ENCODE measurements at regions not wholly inside any gene's neighbourhood (a gene's known extent, or its start where the extent isn't known, plus 50 kb on each side); places are given as distances from the start of the nearest gene placed in this dataset.

DNA sequence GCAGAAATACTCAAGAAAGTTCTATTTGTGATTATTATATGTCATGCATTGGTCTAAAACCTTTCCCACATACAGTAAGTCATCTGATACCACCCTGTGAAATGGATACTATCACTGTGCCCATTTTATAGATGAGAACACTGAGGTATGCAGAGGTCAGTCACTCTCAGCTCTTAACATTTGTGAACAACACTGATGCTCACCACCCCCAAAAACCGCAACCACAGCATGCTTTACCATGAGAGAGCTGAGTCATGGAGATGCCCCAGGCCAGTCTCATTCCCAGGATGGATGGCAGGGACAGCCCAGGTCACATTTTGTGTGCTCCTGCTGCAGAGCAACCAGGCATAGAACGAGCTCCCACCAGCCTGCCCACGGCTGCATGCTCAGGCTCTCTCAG lies 53.5 kb upstream of the IRX1 start:
- Histone ChIP-seq H4K91ac (replicated peaks; ENCODE audit: insufficient read length, low read length) (no peak overlapping the region), H2BK5ac (ENCODE audit: low read depth, low read length) (no peak overlapping the region), H3K14ac (ENCODE audit: insufficient read length) (no peak overlapping the region), H3K27ac (ENCODE audit: low read depth, low read length) (no peak overlapping the region), H2BK12ac (ENCODE audit: low read depth, low read length) (no peak overlapping the region), H4K20me1 (replicated peaks in 1 of 2; ENCODE audit: control insufficient read depth in 1 of 2, insufficient read depth in 2 of 2, low read length in 2 of 2) (no peaks in the 10 kb centered on the region), H3K18ac (ENCODE audit: extremely low read depth, low read length) (no peak overlapping the region), H4K5ac (ENCODE audit: insufficient read length, low read depth, low read length) (no peak overlapping the region), H3K27me3 (replicated peaks in 1 of 4; ENCODE audit: control insufficient read depth in 3 of 4, extremely low read depth in 1 of 4, insufficient read depth in 3 of 4, low read length in 3 of 4) (no peaks in the 10 kb centered on the region), H3K9ac (replicated peaks in 1 of 4; ENCODE audit: extremely low read depth in 1 of 4, low read depth in 3 of 4, low read length in 3 of 4) (no peak overlapping the region), H3K79me1 (ENCODE audit: low read depth, low read length) (no peaks in the 10 kb centered on the region), H2AFZ (ENCODE audit: low read length) (no peak overlapping the region), H3K36me3 (ENCODE audit: control insufficient read depth in 2 of 4, insufficient read depth in 4 of 4, low read length in 3 of 4) (no peaks in the 10 kb centered on the region), H3K4me2 (ENCODE audit: insufficient read depth in 1 of 2, low read depth in 2 of 2, low read length in 2 of 2) (no peak overlapping the region), H3K4me3 (ENCODE audit: extremely low read depth in 1 of 4, insufficient read depth in 2 of 4, low read depth in 3 of 4, low read length in 4 of 4) (no peak overlapping the region), H3K4ac (replicated peaks; ENCODE audit: insufficient read length, low read depth, low read length) (no peak overlapping the region), H3K4me1 (replicated peaks in 1 of 4; ENCODE audit: control insufficient read depth in 3 of 4, insufficient read depth in 4 of 4, low read length in 3 of 4) (no peaks in the 10 kb centered on the region), H3K79me2 (ENCODE audit: control insufficient read depth in 1 of 2, insufficient read depth in 2 of 2, low read length in 2 of 2) (no peaks in the 10 kb centered on the region; a peak in 1 of 4 replicates), H3K23ac (ENCODE audit: insufficient read length) (no peak overlapping the region), H3K9me3 (ENCODE audit: insufficient read depth in 2 of 2, low read depth in 1 of 2, low read length in 1 of 2) (no peaks in the 10 kb centered on the region), H2BK120ac (replicated peaks; ENCODE audit: low read depth, low read length) (no peak overlapping the region), H3K23me2 (ENCODE audit: low read depth, low read length) (no peaks in the 10 kb centered on the region; the same call in 1 of the 2 replicates), H2BK15ac (ENCODE audit: low read length) (no peak overlapping the region), H2AK5ac (ENCODE audit: low read depth, low read length) (no peak overlapping the region), H4K8ac (ENCODE audit: extremely low read depth, insufficient read depth, low read length) (no peak overlapping the region), H3K56ac (replicated peaks; ENCODE audit: insufficient read length, low read depth, low read length) (no peak overlapping the region), H2BK20ac (ENCODE audit: low read length) (no peak overlapping the region)
- DNase-seq (ENCODE audit: low read depth in 1 of 2, low spot score in 2 of 2), result no peak
- POLR2A ChIA-PET (ENCODE audit: partially characterized antibody), result no interaction called here
- 91% methylated on average over 3 of the region's 3 CpGs; no CpG with 5 or more reads in 1 of the 2 experiments for WGBS, 2 experiments (ENCODE audit: extremely low coverage in 1 of 2, insufficient coverage in 1 of 2, insufficient read length in 1 of 2, insufficient replicate concordance in 2 of 2, low coverage in 1 of 2, low lambda C conversion rate in 2 of 2, missing lambda C conversion rate in 1 of 2)
- CTCF ChIA-PET (ENCODE audit: partially characterized antibody), result interaction anchor here (0.9 kb wide), 1 partner anchor 17 kb away, joined by 3 read pairs; no protein-coding TSS in a partner anchor
- TF ChIP-seq GABPA (IDR thresholded peaks at IDR 0.05; ENCODE audit: borderline replicate concordance, insufficient read depth, low read length) (no peak), SP1 (IDR thresholded peaks at IDR 0.05; ENCODE audit: low read depth, low read length) (no peak), JUND (IDR thresholded peaks at IDR 0.05; ENCODE audit: low read length) (no peak), RFX5 (IDR thresholded peaks at IDR 0.05; ENCODE audit: borderline replicate concordance, low read depth, low read length) (no peak), RXRA (IDR thresholded peaks at IDR 0.05; ENCODE audit: insufficient read depth, low read depth, low read length) (no peak)
- FAIRE-seq, result no peak
